ENCODE measurements at regions not wholly inside any gene's neighbourhood (a gene's known extent, or its start where the extent isn't known, plus 50 kb on each side); places are given as distances from the start of the nearest gene placed in this dataset.
"Not testable (repeated sequence)": the region's sequence is repeated elsewhere in the genome, so short reads cannot be mapped to it uniquely, and the experiment has no call there.

- H3K9me3 ChIP-seq (ENCODE audit: control extremely low read depth in 1 of 5, control insufficient read depth in 4 of 5, insufficient read depth in 2 of 5, low read depth in 1 of 5, low read length in 4 of 5); H3K27ac ChIP-seq (ENCODE audit: insufficient read depth in 1 of 2, low read depth in 1 of 2, low read length in 2 of 2, poor library complexity in 1 of 2, severe bottlenecking in 2 of 2); POLR2A ChIA-PET; H3K4me1 ChIP-seq (ENCODE audit: control extremely low read depth in 1 of 4, control insufficient read depth in 4 of 4, insufficient read depth in 4 of 4, low read length in 3 of 4); CTCF ChIA-PET; H3K36me3 ChIP-seq (ENCODE audit: control insufficient read depth in 4 of 4, insufficient read depth in 4 of 4, low read length in 3 of 4); H3K4me3 ChIP-seq (ENCODE audit: control insufficient read depth in 1 of 7, extremely low read depth in 1 of 7, insufficient read depth in 4 of 7, low read depth in 2 of 7, low read length in 6 of 7); H3K27me3 ChIP-seq (replicated peaks in 2 of 5; ENCODE audit: control insufficient read depth in 4 of 5, insufficient read depth in 5 of 5, low read length in 4 of 5); DNase-seq: not testable (repeated sequence)
- WGBS (ENCODE audit: insufficient coverage) = no CpG with 5 or more reads among the region's 20 CpGs
Observed at GRCh38 chr1:143563761-143564160, 408.0 kb downstream of the FAM72C start.

GRCh38 chr1:143553627-143554026 is 418.2 kb downstream of the FAM72C start:
- no peak overlapping the region for H3K4me3 ChIP-seq (ENCODE audit: control insufficient read depth in 1 of 7, extremely low read depth in 1 of 7, insufficient read depth in 4 of 7, low read depth in 2 of 7, low read length in 6 of 7)
- H3K4me1 ChIP-seq (ENCODE audit: control extremely low read depth in 1 of 4, control insufficient read depth in 4 of 4, insufficient read depth in 4 of 4, low read length in 3 of 4) = no peaks in the 10 kb centered on the region
- no peaks in the 10 kb centered on the region for H3K36me3 ChIP-seq (ENCODE audit: control insufficient read depth in 4 of 4, insufficient read depth in 4 of 4, low read length in 3 of 4)
- H3K27me3 ChIP-seq (replicated peaks in 2 of 5; ENCODE audit: control insufficient read depth in 4 of 5, insufficient read depth in 5 of 5, low read length in 4 of 5) = no peaks in the 10 kb centered on the region
- CTCF ChIA-PET = no interaction called here
- POLR2A ChIA-PET = no interaction called here
- no peak for DNase-seq
- no peaks in the 10 kb centered on the region for H3K9me3 ChIP-seq (ENCODE audit: control extremely low read depth in 1 of 5, control insufficient read depth in 4 of 5, insufficient read depth in 2 of 5, low read depth in 1 of 5, low read length in 4 of 5)
- no CpG with 5 or more reads among the region's 4 CpGs for WGBS (ENCODE audit: insufficient coverage)
- no peak overlapping the region for H3K27ac ChIP-seq (ENCODE audit: insufficient read depth in 1 of 2, low read depth in 1 of 2, low read length in 2 of 2, poor library complexity in 1 of 2, severe bottlenecking in 2 of 2)

GRCh38 chr1:143504703-143505102 is 467.1 kb downstream of the FAM72C start:
- POLR2A ChIA-PET; H3K36me3 ChIP-seq (ENCODE audit: control insufficient read depth in 4 of 4, insufficient read depth in 4 of 4, low read length in 3 of 4); DNase-seq; H3K27me3 ChIP-seq (replicated peaks in 2 of 5; ENCODE audit: control insufficient read depth in 4 of 5, insufficient read depth in 5 of 5, low read length in 4 of 5); CTCF ChIA-PET; H3K4me1 ChIP-seq (ENCODE audit: control extremely low read depth in 1 of 4, control insufficient read depth in 4 of 4, insufficient read depth in 4 of 4, low read length in 3 of 4); H3K4me3 ChIP-seq (ENCODE audit: control insufficient read depth in 1 of 7, extremely low read depth in 1 of 7, insufficient read depth in 4 of 7, low read depth in 2 of 7, low read length in 6 of 7); H3K27ac ChIP-seq (ENCODE audit: insufficient read depth in 1 of 2, low read depth in 1 of 2, low read length in 2 of 2, poor library complexity in 1 of 2, severe bottlenecking in 2 of 2); H3K9me3 ChIP-seq (ENCODE audit: control extremely low read depth in 1 of 5, control insufficient read depth in 4 of 5, insufficient read depth in 2 of 5, low read depth in 1 of 5, low read length in 4 of 5): not testable (repeated sequence)

GRCh38 chr1:143504080-143504479 is 467.7 kb downstream of the FAM72C start:
- POLR2A ChIA-PET; H3K9me3 ChIP-seq (ENCODE audit: control extremely low read depth in 1 of 5, control insufficient read depth in 4 of 5, insufficient read depth in 2 of 5, low read depth in 1 of 5, low read length in 4 of 5); H3K27ac ChIP-seq (ENCODE audit: insufficient read depth in 1 of 2, low read depth in 1 of 2, low read length in 2 of 2, poor library complexity in 1 of 2, severe bottlenecking in 2 of 2); H3K36me3 ChIP-seq (ENCODE audit: control insufficient read depth in 4 of 4, insufficient read depth in 4 of 4, low read length in 3 of 4); H3K4me3 ChIP-seq (ENCODE audit: control insufficient read depth in 1 of 7, extremely low read depth in 1 of 7, insufficient read depth in 4 of 7, low read depth in 2 of 7, low read length in 6 of 7); CTCF ChIA-PET; DNase-seq; H3K27me3 ChIP-seq (replicated peaks in 2 of 5; ENCODE audit: control insufficient read depth in 4 of 5, insufficient read depth in 5 of 5, low read length in 4 of 5); H3K4me1 ChIP-seq (ENCODE audit: control extremely low read depth in 1 of 4, control insufficient read depth in 4 of 4, insufficient read depth in 4 of 4, low read length in 3 of 4): not testable (repeated sequence)
- no CpG with 5 or more reads among the region's 2 CpGs for WGBS (ENCODE audit: insufficient coverage)

GRCh38 chr1:143503048-143503447 is 468.7 kb downstream of the FAM72C start:
- H3K27ac ChIP-seq (ENCODE audit: insufficient read depth in 1 of 2, low read depth in 1 of 2, low read length in 2 of 2, poor library complexity in 1 of 2, severe bottlenecking in 2 of 2); H3K9me3 ChIP-seq (ENCODE audit: control extremely low read depth in 1 of 5, control insufficient read depth in 4 of 5, insufficient read depth in 2 of 5, low read depth in 1 of 5, low read length in 4 of 5); CTCF ChIA-PET; H3K4me1 ChIP-seq (ENCODE audit: control extremely low read depth in 1 of 4, control insufficient read depth in 4 of 4, insufficient read depth in 4 of 4, low read length in 3 of 4); H3K36me3 ChIP-seq (ENCODE audit: control insufficient read depth in 4 of 4, insufficient read depth in 4 of 4, low read length in 3 of 4); H3K27me3 ChIP-seq (replicated peaks in 2 of 5; ENCODE audit: control insufficient read depth in 4 of 5, insufficient read depth in 5 of 5, low read length in 4 of 5); POLR2A ChIA-PET; DNase-seq; H3K4me3 ChIP-seq (ENCODE audit: control insufficient read depth in 1 of 7, extremely low read depth in 1 of 7, insufficient read depth in 4 of 7, low read depth in 2 of 7, low read length in 6 of 7): not testable (repeated sequence)
- no CpG with 5 or more reads among the region's 2 CpGs for WGBS (ENCODE audit: insufficient coverage)

GRCh38 chr1:143502038-143502437 is 469.7 kb downstream of the FAM72C start:
- H3K36me3 ChIP-seq (ENCODE audit: control insufficient read depth in 4 of 4, insufficient read depth in 4 of 4, low read length in 3 of 4); H3K27me3 ChIP-seq (replicated peaks in 2 of 5; ENCODE audit: control insufficient read depth in 4 of 5, insufficient read depth in 5 of 5, low read length in 4 of 5); H3K4me3 ChIP-seq (ENCODE audit: control insufficient read depth in 1 of 7, extremely low read depth in 1 of 7, insufficient read depth in 4 of 7, low read depth in 2 of 7, low read length in 6 of 7); CTCF ChIA-PET; POLR2A ChIA-PET; H3K4me1 ChIP-seq (ENCODE audit: control extremely low read depth in 1 of 4, control insufficient read depth in 4 of 4, insufficient read depth in 4 of 4, low read length in 3 of 4); H3K9me3 ChIP-seq (ENCODE audit: control extremely low read depth in 1 of 5, control insufficient read depth in 4 of 5, insufficient read depth in 2 of 5, low read depth in 1 of 5, low read length in 4 of 5); H3K27ac ChIP-seq (ENCODE audit: insufficient read depth in 1 of 2, low read depth in 1 of 2, low read length in 2 of 2, poor library complexity in 1 of 2, severe bottlenecking in 2 of 2): not testable (repeated sequence)
- WGBS (ENCODE audit: insufficient coverage) = 72% methylated on average over 2 of the region's 4 CpGs
- DNase-seq = peak in 1 of 3 donors; percentile 17

GRCh38 chr1:143498059-143498749 is 473.6 kb downstream of the FAM72C start:
- POLR2A ChIA-PET; H3K36me3 ChIP-seq (ENCODE audit: control insufficient read depth in 4 of 4, insufficient read depth in 4 of 4, low read length in 3 of 4); H3K27ac ChIP-seq (ENCODE audit: insufficient read depth in 1 of 2, low read depth in 1 of 2, low read length in 2 of 2, poor library complexity in 1 of 2, severe bottlenecking in 2 of 2); H3K9me3 ChIP-seq (ENCODE audit: control extremely low read depth in 1 of 5, control insufficient read depth in 4 of 5, insufficient read depth in 2 of 5, low read depth in 1 of 5, low read length in 4 of 5); H3K4me1 ChIP-seq (ENCODE audit: control extremely low read depth in 1 of 4, control insufficient read depth in 4 of 4, insufficient read depth in 4 of 4, low read length in 3 of 4); H3K27me3 ChIP-seq (replicated peaks in 2 of 5; ENCODE audit: control insufficient read depth in 4 of 5, insufficient read depth in 5 of 5, low read length in 4 of 5); CTCF ChIA-PET: not testable (repeated sequence)
- DNase-seq = peak in 2 of 3 donors; percentile 26
- H3K4me3 ChIP-seq (ENCODE audit: control insufficient read depth in 1 of 7, extremely low read depth in 1 of 7, insufficient read depth in 4 of 7, low read depth in 2 of 7, low read length in 6 of 7) = peak overlapping the region in 3 of 7 experiments; percentile 10 to 31 (median 26)
- WGBS (ENCODE audit: insufficient coverage) = no CpG with 5 or more reads among the region's 85 CpGs

Measured in common myeloid progenitor, CD34-positive (primary cell).